Neural cell (in vitro differentiated cells): ENCODE measurements at regions not wholly inside any gene's neighbourhood (a gene's known extent, or its start where the extent isn't known, plus 50 kb on each side); places are given as distances from the start of the nearest gene placed in this dataset.

Source experiments
- H2AFZ ChIP-seq: fragments of 200-600, 300-800 bp; sonication (generic), shearing (Covaris generic); 2 replicates; pipeline ENCODE4 v1.6.0; 2014; ENCODE audit warnings: low read depth, mild to moderate bottlenecking, antibody characterized with exemption, low read length, moderate library complexity
- H3F3A ChIP-seq: fragments of 200-600 bp; shearing (Covaris generic); 2 replicates; pipeline ENCODE4 v1.6.1; 2016; ENCODE audit warnings: mild to moderate bottlenecking, moderate library complexity, mixed read lengths, antibody characterized with exemption, low read length; ENCODE audit not compliant: insufficient read depth, poor library complexity, severe bottlenecking
- H3K27ac ChIP-seq: fragments of 200-600, 300-800 bp; sonication (generic), shearing (Covaris generic); 2 replicates; pipeline ENCODE4 v1.5.1; 2014; ENCODE audit warnings: mild to moderate bottlenecking, low read length, moderate library complexity
- H3K27me3 ChIP-seq: fragments of 300-800, 200-600 bp; sonication (generic), shearing (Covaris generic); 2 replicates; pipeline ENCODE4 v1.6.0; 2014; ENCODE audit warnings: mild to moderate bottlenecking, low read depth, low read length, moderate library complexity; ENCODE audit not compliant: insufficient read depth
- H3K36me3 ChIP-seq: fragments of 300-800, 200-600 bp; sonication (generic), shearing (Covaris generic); 2 replicates; pipeline ENCODE4 v1.5.1; 2014; ENCODE audit warnings: mild to moderate bottlenecking, antibody characterized with exemption, low read length, moderate library complexity; ENCODE audit not compliant: insufficient read depth
- H3K4me2 ChIP-seq: fragments of 300-800, 200-600 bp; sonication (generic), shearing (Covaris generic); 2 replicates; pipeline ENCODE4 v1.6.0; 2014; ENCODE audit warnings: mild to moderate bottlenecking, low read length
- H3K4me3 ChIP-seq: fragments of 300-800, 200-600 bp; sonication (generic), shearing (Covaris generic); 2 replicates; pipeline ENCODE4 v1.5.1; 2014; ENCODE audit warnings: mild to moderate bottlenecking, low read length, moderate library complexity
- H3K79me2 ChIP-seq: fragments of 200-600 bp; shearing (Covaris generic); replicated peaks from 2 replicates; pipeline ENCODE4 v1.6.0; 2014; ENCODE audit warnings: mild to moderate bottlenecking, low read length, moderate library complexity; ENCODE audit not compliant: insufficient read depth
- H3K9ac ChIP-seq: fragments of 300-800, 200-600 bp; sonication (generic), shearing (Covaris generic); 2 replicates; pipeline ENCODE4 v1.6.1; 2016; ENCODE audit warnings: mild to moderate bottlenecking, low read length, mixed read lengths
- H3K9me2 ChIP-seq: fragments of 200-600 bp; shearing (Covaris generic); 2 replicates; pipeline ENCODE4 v1.6.1; 2016; ENCODE audit warnings: mild to moderate bottlenecking, low read length, mixed read lengths; ENCODE audit not compliant: insufficient read depth
- H3K9me3 ChIP-seq: fragments of 200-600, 300-800 bp; sonication (generic), shearing (Covaris generic); 2 replicates; pipeline ENCODE4 v1.6.1; 2016; ENCODE audit warnings: mild to moderate bottlenecking, mixed run types, low read length, moderate library complexity, mixed read lengths
- H4K20me1 ChIP-seq: fragments of 200-600 bp; shearing (Covaris generic); 2 replicates; pipeline ENCODE4 v1.6.1; 2016; ENCODE audit warnings: mild to moderate bottlenecking, mixed run types; ENCODE audit not compliant: insufficient read depth
- CTCF ChIP-seq: fragments of 450-650 bp; IDR thresholded peaks from 2 replicates; pipeline ENCODE4 v1.5.1; 2014; ENCODE audit warnings: antibody characterized with exemption, mild to moderate bottlenecking, moderate library complexity; ENCODE audit not compliant: poor library complexity, severe bottlenecking
- EP300 ChIP-seq: fragments of 450-650 bp; conservative IDR thresholded peaks from 2 replicates; pipeline ENCODE4 v1.6.1; 2014; ENCODE audit warnings: antibody characterized with exemption, mild to moderate bottlenecking, moderate library complexity; ENCODE audit not compliant: poor library complexity, severe bottlenecking
- EZH2 ChIP-seq: fragments of 200-600, 300-800 bp; shearing (Covaris generic), sonication (generic); IDR thresholded peaks from 2 replicates; pipeline ENCODE4 v1.6.1; 2014; ENCODE audit warnings: antibody characterized with exemption, low read length, borderline replicate concordance, mild to moderate bottlenecking; ENCODE audit not compliant: insufficient read depth, poor library complexity, severe bottlenecking
- MXI1 ChIP-seq: fragments of 450-650 bp; conservative IDR thresholded peaks from 2 replicates; pipeline ENCODE4 v1.6.1; 2014; ENCODE audit warnings: antibody characterized with exemption, mild to moderate bottlenecking; ENCODE audit not compliant: poor library complexity, severe bottlenecking
- POLR2AphosphoS5 ChIP-seq: IDR thresholded peaks from 2 replicates; pipeline ENCODE4 v1.6.1; 2012
- RAD21 ChIP-seq: fragments of 450-650 bp; conservative IDR thresholded peaks from 2 replicates; pipeline ENCODE4 v1.6.1; 2014; ENCODE audit warnings: antibody characterized with exemption, mild to moderate bottlenecking, moderate library complexity
- SMC3 ChIP-seq: fragments of 450-650 bp; conservative IDR thresholded peaks from 2 replicates; pipeline ENCODE4 v1.6.1; 2014; ENCODE audit warnings: antibody characterized with exemption, mild to moderate bottlenecking, moderate library complexity; ENCODE audit not compliant: poor library complexity
- TAF1 ChIP-seq: IDR thresholded peaks from 2 replicates; pipeline ENCODE4 v1.6.1; 2012; ENCODE audit warnings: low read depth
- TF ChIP-seq, protein P1 (sequence below): IDR thresholded peaks from 2 replicates; pipeline ENCODE4 v1.6.1; 2012; ENCODE audit warnings: borderline replicate concordance

DNA sequence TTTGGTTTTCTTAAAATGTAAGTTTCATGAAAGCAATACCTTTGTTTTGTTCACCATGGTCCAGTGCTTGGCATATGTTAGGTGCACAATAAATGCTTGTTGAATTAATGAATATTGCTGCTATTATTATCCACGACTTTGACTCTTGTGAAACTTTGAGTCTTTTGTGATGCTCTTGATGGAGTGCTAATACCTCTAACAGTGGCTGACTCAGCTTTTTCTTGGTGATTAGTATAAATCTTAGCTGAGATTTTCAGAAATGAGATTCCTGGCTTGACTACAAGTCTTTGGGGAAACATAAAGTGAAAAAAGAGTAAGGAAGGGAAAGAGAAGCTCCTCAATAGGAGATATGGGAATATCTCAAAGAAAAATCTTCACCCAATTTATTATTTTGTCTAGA, 375.2 kb upstream of the RPS6KA3 start:
- no peak overlapping the region for H2AFZ ChIP-seq
- H3F3A ChIP-seq, result no peaks in the 10 kb centered on the region
- H3K9me3 ChIP-seq, result no peaks in the 10 kb centered on the region
- H3K9ac ChIP-seq, result no peak overlapping the region
- no peaks in the 10 kb centered on the region for H4K20me1 ChIP-seq
- no peak overlapping the region for H3K27ac ChIP-seq
- H3K79me2 ChIP-seq, result no peaks in the 10 kb centered on the region
- H3K4me2 ChIP-seq, result no peak overlapping the region
- H3K27me3 ChIP-seq, result no peaks in the 10 kb centered on the region
- no peaks in the 10 kb centered on the region for H3K9me2 ChIP-seq
- H3K4me3 ChIP-seq, result no peak overlapping the region
- no peak for TF ChIP-seq POLR2AphosphoS5
- no peak for TF ChIP-seq MXI1
- TF ChIP-seq SMC3, result no peak
- no peak for TF ChIP-seq RAD21
- TF ChIP-seq EP300, result no peak
- TF ChIP-seq, protein P1, sequence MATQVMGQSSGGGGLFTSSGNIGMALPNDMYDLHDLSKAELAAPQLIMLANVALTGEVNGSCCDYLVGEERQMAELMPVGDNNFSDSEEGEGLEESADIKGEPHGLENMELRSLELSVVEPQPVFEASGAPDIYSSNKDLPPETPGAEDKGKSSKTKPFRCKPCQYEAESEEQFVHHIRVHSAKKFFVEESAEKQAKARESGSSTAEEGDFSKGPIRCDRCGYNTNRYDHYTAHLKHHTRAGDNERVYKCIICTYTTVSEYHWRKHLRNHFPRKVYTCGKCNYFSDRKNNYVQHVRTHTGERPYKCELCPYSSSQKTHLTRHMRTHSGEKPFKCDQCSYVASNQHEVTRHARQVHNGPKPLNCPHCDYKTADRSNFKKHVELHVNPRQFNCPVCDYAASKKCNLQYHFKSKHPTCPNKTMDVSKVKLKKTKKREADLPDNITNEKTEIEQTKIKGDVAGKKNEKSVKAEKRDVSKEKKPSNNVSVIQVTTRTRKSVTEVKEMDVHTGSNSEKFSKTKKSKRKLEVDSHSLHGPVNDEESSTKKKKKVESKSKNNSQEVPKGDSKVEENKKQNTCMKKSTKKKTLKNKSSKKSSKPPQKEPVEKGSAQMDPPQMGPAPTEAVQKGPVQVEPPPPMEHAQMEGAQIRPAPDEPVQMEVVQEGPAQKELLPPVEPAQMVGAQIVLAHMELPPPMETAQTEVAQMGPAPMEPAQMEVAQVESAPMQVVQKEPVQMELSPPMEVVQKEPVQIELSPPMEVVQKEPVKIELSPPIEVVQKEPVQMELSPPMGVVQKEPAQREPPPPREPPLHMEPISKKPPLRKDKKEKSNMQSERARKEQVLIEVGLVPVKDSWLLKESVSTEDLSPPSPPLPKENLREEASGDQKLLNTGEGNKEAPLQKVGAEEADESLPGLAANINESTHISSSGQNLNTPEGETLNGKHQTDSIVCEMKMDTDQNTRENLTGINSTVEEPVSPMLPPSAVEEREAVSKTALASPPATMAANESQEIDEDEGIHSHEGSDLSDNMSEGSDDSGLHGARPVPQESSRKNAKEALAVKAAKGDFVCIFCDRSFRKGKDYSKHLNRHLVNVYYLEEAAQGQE, result no peak
- TF ChIP-seq EZH2, result no peak
- no peak for TF ChIP-seq TAF1
- no peak for TF ChIP-seq CTCF
- H3K36me3 ChIP-seq, result no peaks in the 10 kb centered on the region

DNA sequence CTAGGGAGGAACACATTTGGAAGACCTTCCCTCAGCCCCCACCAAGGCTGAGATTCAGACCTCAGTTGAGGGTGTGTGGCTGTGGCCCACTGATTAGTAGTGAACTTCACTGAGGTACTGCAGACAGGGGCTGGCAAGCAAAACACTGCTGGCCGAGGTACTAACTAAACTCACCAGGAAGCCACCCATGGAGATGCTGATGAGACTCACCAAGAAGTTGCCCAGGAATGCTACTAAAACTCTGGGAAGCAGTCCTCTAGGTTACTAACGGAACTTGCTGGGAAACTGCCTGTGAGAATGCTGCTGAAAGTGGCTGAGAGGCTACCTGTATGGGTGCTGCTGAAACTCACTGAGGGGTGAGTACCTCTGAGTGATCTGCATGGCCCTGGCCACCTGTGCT, 372.4 kb upstream of the RPS6KA3 start:
- H3K9ac ChIP-seq, result no peak overlapping the region
- no peak overlapping the region for H3K4me3 ChIP-seq
- H3K9me2 ChIP-seq, result no peaks in the 10 kb centered on the region
- no peaks in the 10 kb centered on the region for H3K79me2 ChIP-seq
- no peaks in the 10 kb centered on the region for H3K9me3 ChIP-seq
- H4K20me1 ChIP-seq, result no peaks in the 10 kb centered on the region
- H3K36me3 ChIP-seq, result no peaks in the 10 kb centered on the region
- no peak overlapping the region for H2AFZ ChIP-seq
- TF ChIP-seq EP300 (no peak), TAF1 (no peak), CTCF (no peak), RAD21 (no peak), SMC3 (no peak), MXI1 (no peak), EZH2 (no peak), POLR2AphosphoS5 (no peak)
- TF ChIP-seq, protein P1, result no peak
- H3F3A ChIP-seq, result no peaks in the 10 kb centered on the region
- no peaks in the 10 kb centered on the region for H3K27me3 ChIP-seq
- no peak overlapping the region for H3K4me2 ChIP-seq
- H3K27ac ChIP-seq, result no peak overlapping the region
